ENCODE measurements at regions not wholly inside any gene's neighbourhood (a gene's known extent, or its start where the extent isn't known, plus 50 kb on each side); places are given as distances from the start of the nearest gene placed in this dataset.

DNA sequence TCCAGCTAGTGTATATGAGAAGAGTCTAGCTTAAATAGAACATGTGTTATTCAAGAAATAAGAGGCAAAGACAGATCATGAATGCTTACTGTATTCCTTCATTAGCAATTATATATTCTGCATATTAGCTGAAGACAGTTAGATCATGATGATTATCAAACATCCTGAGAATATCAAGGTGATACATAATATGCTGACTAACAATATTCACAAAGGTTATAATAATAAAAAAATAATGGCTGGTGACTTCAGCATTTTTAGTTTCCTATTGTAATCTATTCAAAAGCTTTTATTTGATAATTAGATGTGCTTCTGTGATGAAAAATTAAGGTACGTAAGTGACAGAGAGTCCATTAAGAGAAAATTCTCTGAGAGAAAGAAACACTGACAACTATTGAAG is 511.4 kb downstream of the PCDH17 start:
- TF ChIP-seq YY1 (IDR thresholded peaks at IDR 0.05; ENCODE audit: insufficient read depth, insufficient read length) (no peak), ZNF274 (IDR thresholded peaks at IDR 0.05; ENCODE audit: low read depth, low read length) (no peak), SUZ12 (IDR thresholded peaks at IDR 0.05; ENCODE audit: extremely low read depth, insufficient read depth, insufficient read length) (no peak)

Measured in NT2/D1 (cell line).